ENCODE measurements at regions not wholly inside any gene's neighbourhood (a gene's known extent, or its start where the extent isn't known, plus 50 kb on each side); places are given as distances from the start of the nearest gene placed in this dataset.

DNA sequence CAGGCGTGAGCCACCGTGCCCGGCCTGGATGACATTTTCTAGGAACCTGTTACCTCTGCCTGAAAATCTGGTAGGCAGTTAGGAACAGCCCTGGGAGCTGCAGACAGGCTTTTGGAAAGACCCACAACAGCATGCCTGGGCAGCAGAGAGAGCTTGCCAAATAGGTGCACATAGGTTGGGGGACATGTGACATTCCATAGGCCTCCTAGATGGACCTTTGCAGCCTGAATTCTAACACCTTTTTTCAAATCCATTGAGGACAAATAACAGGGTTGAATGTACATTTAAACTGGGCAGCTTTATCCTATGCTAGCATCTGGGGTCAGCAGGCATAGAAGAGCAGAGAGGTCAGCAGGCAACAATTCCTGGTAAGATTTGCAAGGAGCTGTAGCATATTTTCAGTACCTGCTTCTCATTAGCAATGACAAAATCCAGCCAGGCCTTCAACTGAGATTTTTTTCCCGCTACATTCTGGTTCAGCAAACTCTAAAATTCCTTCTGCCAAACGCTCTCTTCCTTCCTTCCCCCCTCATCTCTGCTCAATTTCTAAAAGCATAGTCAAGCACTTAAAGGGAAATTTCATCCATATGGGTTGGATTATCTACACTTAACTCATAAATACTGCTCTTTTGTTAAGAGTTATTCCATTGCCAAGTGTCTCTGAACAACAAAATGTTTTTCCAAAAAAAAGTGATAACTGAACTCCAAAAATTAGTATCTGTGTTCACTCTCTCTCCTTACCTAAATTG lies 75.2 kb downstream of the SOWAHC start:
- Histone ChIP-seq H3K4me3 (ENCODE audit: insufficient read depth, low read depth, low read length) (no peak overlapping the region), H4K91ac (ENCODE audit: insufficient read depth, low read depth, low read length) (no peak overlapping the region), H2AK5ac (ENCODE audit: low read depth, low read length) (no peak overlapping the region), H2BK120ac (ENCODE audit: low read depth, low read length) (no peak overlapping the region), H3K9ac (ENCODE audit: low read depth, low read length) (no peak overlapping the region), H2BK5ac (ENCODE audit: low read depth, low read length, poor library complexity, severe bottlenecking) (no peak overlapping the region), H4K8ac (ENCODE audit: low read depth in 2 of 2, low read length in 2 of 2) (no peak overlapping the region), H3K4me2 (ENCODE audit: low read depth, low read length) (no peak overlapping the region), H3K9me3 (ENCODE audit: control insufficient read depth, insufficient read depth, low read length) (no peaks in the 10 kb centered on the region), H3K4me1 (ENCODE audit: control insufficient read depth, insufficient read depth, low read length) (peaks cover 4% of the 10 kb centered on the region; the same call in 1 of the 2 replicates), H2BK15ac (ENCODE audit: low read depth, low read length) (no peak overlapping the region), H2AK9ac (replicated peaks; ENCODE audit: low read depth, low read length, poor library complexity) (no peak overlapping the region), H4K5ac (ENCODE audit: low read depth, low read length) (no peak overlapping the region), H3K79me1 (ENCODE audit: low read depth in 1 of 2, low read length in 2 of 2) (no peaks in the 10 kb centered on the region), H3K56ac (ENCODE audit: extremely low read depth, insufficient read depth, low read length) (no peak overlapping the region), H3K18ac (ENCODE audit: low read depth, low read length) (no peak overlapping the region), H3K36me3 (ENCODE audit: control insufficient read depth, insufficient read depth, low read length) (no peaks in the 10 kb centered on the region), H3K27ac (ENCODE audit: insufficient read depth, low read length) (no peak overlapping the region), H3K27me3 (ENCODE audit: control insufficient read depth, insufficient read depth, low read length) (peaks cover 5% of the 10 kb centered on the region), H4K20me1 (ENCODE audit: insufficient read depth, low read length) (no peaks in the 10 kb centered on the region), H3K14ac (replicated peaks; ENCODE audit: low read depth, low read length) (no peak overlapping the region), H2AFZ (replicated peaks; ENCODE audit: low read length, poor library complexity) (no peak overlapping the region), H3K4ac (ENCODE audit: low read depth, low read length) (no peak overlapping the region), H3K23ac (ENCODE audit: low read depth, low read length) (no peak overlapping the region), H2BK20ac (ENCODE audit: low read depth, low read length) (no peak overlapping the region), H3K9me1 (ENCODE audit: insufficient read depth, low read length) (no peaks in the 10 kb centered on the region)
- BruUV-seq (replicated peaks) = no TSS peak
- in situ Hi-C loops (cut with MboI; ENCODE audit: low sequenced_read_pairs) (no loop called here), intact Hi-C loops (cut with micrococcal nuclease) (no loop called here), dilution Hi-C loops (cut with HindIII; ENCODE audit: low sequenced_read_pairs, unreplicated experiment) (no loop called here)
- no peak for DNase-seq
- 96% methylated on average over 4 of the region's 5 CpGs; no CpG with 5 or more reads in 1 of the 2 experiments for WGBS, 2 experiments (ENCODE audit: extremely low coverage in 2 of 2, insufficient read length in 1 of 2)
- TF ChIP-seq CHD1 (IDR thresholded peaks at IDR 0.05; ENCODE audit: low read depth, low read length) = no peak
- TF ChIP-seq BHLHE40 (IDR thresholded peaks at IDR 0.05; ENCODE audit: low read depth, low read length) = no peak
- TF ChIP-seq NFE2L2 (IDR thresholded peaks at IDR 0.05; ENCODE audit: low read depth, low read length) = no peak
- TF ChIP-seq SMC3 (IDR thresholded peaks at IDR 0.05; ENCODE audit: low read depth, low read length) = no peak
- no peak for TF ChIP-seq FOS (IDR thresholded peaks at IDR 0.05; ENCODE audit: low read depth, low read length)
- TF ChIP-seq RAD21 (IDR thresholded peaks at IDR 0.05; ENCODE audit: low read length) = no peak
- no peak for TF ChIP-seq MAFK (IDR thresholded peaks at IDR 0.05; ENCODE audit: low read depth, low read length)
- no peak for TF ChIP-seq RFX5 (IDR thresholded peaks at IDR 0.05; ENCODE audit: low read depth, low read length)
- ChIA-PET CTCF (no interaction called here), POLR2A (ENCODE audit: unreplicated experiment) (no interaction called here)
- no peak for ATAC-seq (ENCODE audit: low read depth)

Data from IMR-90 (cell line).